ENCODE measurements at regions not wholly inside any gene's neighbourhood (a gene's known extent, or its start where the extent isn't known, plus 50 kb on each side); places are given as distances from the start of the nearest gene placed in this dataset.

DNA sequence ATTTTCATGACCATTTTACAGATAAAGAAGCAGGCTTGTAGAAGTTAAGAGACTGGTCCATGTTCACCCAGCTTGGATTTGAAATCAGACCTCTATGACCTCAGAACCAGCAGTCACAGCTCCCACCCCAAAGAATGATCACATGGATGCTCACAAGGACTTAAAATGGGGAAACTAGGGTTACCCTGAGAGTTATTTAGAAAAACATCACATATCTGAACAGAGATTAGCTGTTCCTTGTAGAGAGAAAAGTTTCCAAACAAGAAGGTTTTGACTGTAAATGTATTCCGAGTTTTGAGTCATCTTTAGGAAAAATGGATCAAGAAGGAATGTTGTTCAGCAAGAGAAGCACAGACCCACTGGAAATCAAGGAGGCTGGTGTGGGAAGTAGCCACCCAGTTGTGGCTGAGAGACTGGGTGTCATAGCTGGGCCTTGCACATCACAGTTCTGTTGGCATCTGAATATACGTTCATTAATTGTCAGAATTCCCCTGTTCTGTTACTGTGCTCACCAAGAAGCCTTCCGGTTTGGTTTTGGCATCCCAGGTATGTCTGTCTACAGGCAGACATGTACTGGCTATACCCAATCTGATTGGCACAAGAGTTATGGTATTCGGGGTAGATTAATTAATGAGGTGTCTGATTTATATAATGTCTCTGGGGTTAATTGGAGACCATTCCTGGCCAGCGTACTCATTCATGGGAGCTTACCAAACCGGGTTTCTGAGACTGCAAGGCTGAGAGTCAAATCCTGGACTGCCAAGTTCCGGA is 371.8 kb upstream of the SLC14A2 start:
- ChIA-PET CTCF (no interaction called here), POLR2A (ENCODE audit: low non-redundant PET) (no interaction called here)
- no peak for DNase-seq (ENCODE audit: low spot score)
- Histone ChIP-seq H3K27me3 (replicated peaks; ENCODE audit: insufficient read depth, low read depth, low read length, poor library complexity) (no peaks in the 10 kb centered on the region), H3K4me1 (ENCODE audit: insufficient read depth, low read length, poor library complexity, severe bottlenecking) (no peaks in the 10 kb centered on the region), H3K9me3 (ENCODE audit: low read depth, low read length, poor library complexity, severe bottlenecking) (no peaks in the 10 kb centered on the region), H3K4me3 (ENCODE audit: low read depth, low read length, poor library complexity, severe bottlenecking) (no peak overlapping the region), H3K36me3 (ENCODE audit: insufficient read depth, low read length, poor library complexity, severe bottlenecking) (no peaks in the 10 kb centered on the region), H3K27ac (ENCODE audit: low read depth, low read length, poor library complexity, severe bottlenecking) (no peak overlapping the region)
- intact Hi-C loops (cut with micrococcal nuclease; ENCODE audit: unreplicated experiment) = no loop called here
- no TSS peak for BruUV-seq (replicated peaks)
- TF ChIP-seq, protein P1, sequence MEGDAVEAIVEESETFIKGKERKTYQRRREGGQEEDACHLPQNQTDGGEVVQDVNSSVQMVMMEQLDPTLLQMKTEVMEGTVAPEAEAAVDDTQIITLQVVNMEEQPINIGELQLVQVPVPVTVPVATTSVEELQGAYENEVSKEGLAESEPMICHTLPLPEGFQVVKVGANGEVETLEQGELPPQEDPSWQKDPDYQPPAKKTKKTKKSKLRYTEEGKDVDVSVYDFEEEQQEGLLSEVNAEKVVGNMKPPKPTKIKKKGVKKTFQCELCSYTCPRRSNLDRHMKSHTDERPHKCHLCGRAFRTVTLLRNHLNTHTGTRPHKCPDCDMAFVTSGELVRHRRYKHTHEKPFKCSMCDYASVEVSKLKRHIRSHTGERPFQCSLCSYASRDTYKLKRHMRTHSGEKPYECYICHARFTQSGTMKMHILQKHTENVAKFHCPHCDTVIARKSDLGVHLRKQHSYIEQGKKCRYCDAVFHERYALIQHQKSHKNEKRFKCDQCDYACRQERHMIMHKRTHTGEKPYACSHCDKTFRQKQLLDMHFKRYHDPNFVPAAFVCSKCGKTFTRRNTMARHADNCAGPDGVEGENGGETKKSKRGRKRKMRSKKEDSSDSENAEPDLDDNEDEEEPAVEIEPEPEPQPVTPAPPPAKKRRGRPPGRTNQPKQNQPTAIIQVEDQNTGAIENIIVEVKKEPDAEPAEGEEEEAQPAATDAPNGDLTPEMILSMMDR (conservative IDR thresholded peaks at IDR 0.05; ENCODE audit: low read depth, low read length) = no peak
- no peak for TF ChIP-seq EZH2 (IDR thresholded peaks at IDR 0.05; ENCODE audit: borderline replicate concordance, low read depth, low read length, poor library complexity, severe bottlenecking)

GRCh38 chr18:45245091-45245511 is 370.2 kb upstream of the SLC14A2 start:
- intact Hi-C loops (cut with micrococcal nuclease; ENCODE audit: unreplicated experiment) = no loop called here
- no peak for DNase-seq (ENCODE audit: low spot score)
- no peaks in the 10 kb centered on the region for H3K9me3 ChIP-seq (ENCODE audit: low read depth, low read length, poor library complexity, severe bottlenecking)
- H3K4me1 ChIP-seq (ENCODE audit: insufficient read depth, low read length, poor library complexity, severe bottlenecking) = no peaks in the 10 kb centered on the region
- H3K27me3 ChIP-seq (replicated peaks; ENCODE audit: insufficient read depth, low read depth, low read length, poor library complexity) = no peaks in the 10 kb centered on the region
- no peak overlapping the region for H3K27ac ChIP-seq (ENCODE audit: low read depth, low read length, poor library complexity, severe bottlenecking)
- POLR2A ChIA-PET (ENCODE audit: low non-redundant PET) = no interaction called here
- CTCF ChIA-PET = no interaction called here
- H3K4me3 ChIP-seq (ENCODE audit: low read depth, low read length, poor library complexity, severe bottlenecking) = no peak overlapping the region
- no peak for TF ChIP-seq EZH2 (IDR thresholded peaks at IDR 0.05; ENCODE audit: borderline replicate concordance, low read depth, low read length, poor library complexity, severe bottlenecking)
- TF ChIP-seq, protein P1 (conservative IDR thresholded peaks at IDR 0.05; ENCODE audit: low read depth, low read length) = no peak
- no TSS peak for BruUV-seq (replicated peaks)
- no peaks in the 10 kb centered on the region for H3K36me3 ChIP-seq (ENCODE audit: insufficient read depth, low read length, poor library complexity, severe bottlenecking)

GRCh38 chr18:45248240-45248903 is 366.9 kb upstream of the SLC14A2 start:
- no TSS peak for BruUV-seq (replicated peaks)
- ChIA-PET CTCF (no interaction called here), POLR2A (ENCODE audit: low non-redundant PET) (no interaction called here)

More at GRCh38 chr18:45248240-45248903, 366.9 kb upstream of the SLC14A2 start:
- intact Hi-C loops (cut with micrococcal nuclease; ENCODE audit: unreplicated experiment) = no loop called here
- Histone ChIP-seq H3K27ac (ENCODE audit: low read depth, low read length, poor library complexity, severe bottlenecking) (no peak overlapping the region), H3K36me3 (ENCODE audit: insufficient read depth, low read length, poor library complexity, severe bottlenecking) (no peaks in the 10 kb centered on the region), H3K4me1 (ENCODE audit: insufficient read depth, low read length, poor library complexity, severe bottlenecking) (no peaks in the 10 kb centered on the region), H3K4me3 (ENCODE audit: low read depth, low read length, poor library complexity, severe bottlenecking) (no peak overlapping the region), H3K9me3 (ENCODE audit: low read depth, low read length, poor library complexity, severe bottlenecking) (no peaks in the 10 kb centered on the region), H3K27me3 (replicated peaks; ENCODE audit: insufficient read depth, low read depth, low read length, poor library complexity) (no peaks in the 10 kb centered on the region)
- no peak for TF ChIP-seq EZH2 (IDR thresholded peaks at IDR 0.05; ENCODE audit: borderline replicate concordance, low read depth, low read length, poor library complexity, severe bottlenecking)
- TF ChIP-seq, protein P1 (conservative IDR thresholded peaks at IDR 0.05; ENCODE audit: low read depth, low read length) = no peak
- no peak for DNase-seq (ENCODE audit: low spot score)

Data from A673 (cell line).